Endothelial cell of umbilical vein (primary cell): ENCODE measurements at regions not wholly inside any gene's neighbourhood (a gene's known extent, or its start where the extent isn't known, plus 50 kb on each side); places are given as distances from the start of the nearest gene placed in this dataset.

Source experiments
- BruUV-seq: library from RNA; stranded (reverse); fragments of 400-500 nt; replicated peaks from 2 replicates; lab custom pipeline; 2021; lab: Mats Ljungman, UMichigan
- CTCF ChIA-PET: fragments of 300-600, 350-600 bp; sonication (Branson Sonifier 250); formaldehyde crosslinking; loops from one replicate; lab custom pipeline; 2021; ENCODE audit warnings: antibody characterized with exemption, inconsistent platforms; lab: Charles Lee
- POLR2A ChIA-PET: fragments of 300-600, 350-600 bp; sonication (Branson Sonifier 250); formaldehyde crosslinking; loops from one replicate; lab custom pipeline; 2021; ENCODE audit warnings: antibody characterized with exemption, inconsistent platforms; lab: Charles Lee
- DNase-seq: peaks from one replicate; pipeline ENCODE4 v3.0.0-alpha.2; 2011; ENCODE audit warnings: low read depth, low spot score
- FAIRE-seq: peaks from 2 replicates; lab custom pipeline; 2011; peaks lifted over from hg19 to GRCh38; lab: Jason Lieb, UNC
- H2AFZ ChIP-seq: 2 replicates; pipeline ENCODE4 v1.6.0; 2012; ENCODE audit warnings: low read depth, low read length, control low read depth, inconsistent platforms
- H3K27ac ChIP-seq: 2 replicates; pipeline ENCODE4 v1.5.1; 2011; ENCODE audit warnings: low read depth, mild to moderate bottlenecking, control low read depth, low read length, moderate library complexity; ENCODE audit not compliant: insufficient read depth
- H3K27me3 ChIP-seq, 2 experiments: 2 replicates each; pipeline versions ENCODE4 v1.6.0 to v1.6.1; 2011; ENCODE audit warnings: low read length in 2 of 2, mixed read lengths in 1 of 2; ENCODE audit not compliant: control insufficient read depth in 2 of 2, insufficient read depth in 2 of 2
- H3K36me3 ChIP-seq, 2 experiments: 2 replicates in 1 of 2; 3 replicates in 1 of 2; pipeline ENCODE4 v1.5.1; 2011; ENCODE audit warnings: low read length in 2 of 2, mild to moderate bottlenecking in 1 of 2, moderate library complexity in 1 of 2; ENCODE audit not compliant: control insufficient read depth in 2 of 2, insufficient read depth in 2 of 2; ENCODE audit errors: extremely low read depth in 1 of 2
- H3K4me1 ChIP-seq: 3 replicates; pipeline ENCODE4 v1.5.1; 2011; ENCODE audit warnings: mild to moderate bottlenecking, low read length; ENCODE audit not compliant: control insufficient read depth, insufficient read depth; ENCODE audit errors: extremely low read depth
- H3K4me2 ChIP-seq: 2 replicates; pipeline ENCODE4 v1.6.1; 2011; ENCODE audit warnings: low read length, control low read depth, mixed read lengths; ENCODE audit not compliant: insufficient read depth
- H3K4me3 ChIP-seq, 3 experiments: fragments of 200-600 bp in 1 of 3; sonication (generic), shearing (Covaris generic) in 1 of 3; replicated peaks in 1 of 3; 2 replicates each; pipeline ENCODE4 v1.5.1; 2011 to 2016; ENCODE audit warnings: control low read depth in 3 of 3, low read length in 3 of 3, mild to moderate bottlenecking in 2 of 3, inconsistent platforms in 1 of 3, low read depth in 1 of 3, moderate library complexity in 1 of 3; ENCODE audit not compliant: insufficient read depth in 1 of 3
- H3K79me2 ChIP-seq: 2 replicates; pipeline ENCODE4 v1.6.0; 2012; ENCODE audit warnings: low read length, inconsistent platforms; ENCODE audit not compliant: control insufficient read depth, insufficient read depth
- H3K9ac ChIP-seq: replicated peaks from 2 replicates; pipeline ENCODE3; 2011; ENCODE audit warnings: low read length, control low read depth; ENCODE audit not compliant: insufficient read depth; ENCODE audit errors: extremely low read depth
- H3K9me1 ChIP-seq: replicated peaks from 3 replicates; pipeline ENCODE4 v1.6.0; 2011; ENCODE audit warnings: mild to moderate bottlenecking, low read length; ENCODE audit not compliant: control insufficient read depth, insufficient read depth; ENCODE audit errors: extremely low read depth
- H3K9me3 ChIP-seq: replicated peaks from 2 replicates; pipeline ENCODE4 v1.5.1; 2012; ENCODE audit warnings: low read length, inconsistent platforms; ENCODE audit not compliant: control insufficient read depth, insufficient read depth
- H4K20me1 ChIP-seq: replicated peaks from 2 replicates; pipeline ENCODE3; 2011; ENCODE audit warnings: mild to moderate bottlenecking, low read length; ENCODE audit not compliant: control insufficient read depth, insufficient read depth; ENCODE audit errors: extremely low read depth
- CTCF ChIP-seq, 2 donors: IDR thresholded peaks; 1 replicate in 1 of 2; 2 replicates in 1 of 2; pipeline ENCODE4 v1.5.1; 2011; ENCODE audit warnings: low read length in 2 of 2, mild to moderate bottlenecking in 2 of 2, moderate library complexity in 2 of 2, control low read depth in 1 of 2, inconsistent platforms in 1 of 2, low read depth in 1 of 2; ENCODE audit not compliant: insufficient read depth in 1 of 2; ENCODE audit errors: extremely low read depth in 1 of 2
- EZH2 ChIP-seq: IDR thresholded peaks from 2 replicates; pipeline ENCODE4 v1.6.1; 2012; ENCODE audit warnings: borderline replicate concordance, low read depth, mild to moderate bottlenecking, moderate library complexity, low read length, inconsistent platforms; ENCODE audit not compliant: severe bottlenecking
- FOS ChIP-seq: IDR thresholded peaks from 2 replicates; pipeline ENCODE4 v1.6.1; 2011; ENCODE audit warnings: mild to moderate bottlenecking, low read length, moderate library complexity, borderline replicate concordance; ENCODE audit not compliant: insufficient read depth
- GATA2 ChIP-seq: IDR thresholded peaks from 2 replicates; pipeline ENCODE4 v1.7.0; 2011; ENCODE audit warnings: low read depth, mild to moderate bottlenecking, moderate library complexity, mixed read lengths, low read length; ENCODE audit not compliant: insufficient read length, insufficient read depth
- JUN ChIP-seq: IDR thresholded peaks from 2 replicates; pipeline ENCODE4 v1.6.1; 2011; ENCODE audit warnings: borderline replicate concordance, low read depth; ENCODE audit not compliant: insufficient read length, insufficient read depth
- MAX ChIP-seq: IDR thresholded peaks from 2 replicates; pipeline ENCODE4 v1.6.1; 2011; ENCODE audit not compliant: insufficient read depth, insufficient read length
- MYC ChIP-seq: IDR thresholded peaks from one replicate; pipeline ENCODE4 v1.6.1; 2011; ENCODE audit warnings: mild to moderate bottlenecking, low read depth, low read length
- POLR2A ChIP-seq: IDR thresholded peaks from 2 replicates; pipeline ENCODE4 v1.6.1; 2012; ENCODE audit warnings: low read depth, mild to moderate bottlenecking, control low read depth, low read length
- POLR2AphosphoS5 ChIP-seq: IDR thresholded peaks from 2 replicates; pipeline ENCODE4 v1.6.1; 2012; ENCODE audit warnings: low read depth, mild to moderate bottlenecking, control low read depth, low read length, moderate library complexity; ENCODE audit not compliant: insufficient read depth
- dilution Hi-C: fragments of 300-500 bp; cut with MboI; formaldehyde crosslinking; loops from one replicate; pipeline ENCODE4 v1.15.0; 2019; ENCODE audit warnings: low sequenced_read_pairs; ENCODE audit not compliant: extremely low pct_ligation_motif_present
- intact Hi-C: fragments of 100-400 bp; cut with micrococcal nuclease; formaldehyde crosslinking; loops from one replicate; pipeline ENCODE4 v1.10.0; 2022

GRCh38 chrX:57737881-57738280 is 57.8 kb upstream of the NLRP2B start:
- TF ChIP-seq MAX (no peak), MYC (no peak), GATA2 (no peak), POLR2AphosphoS5 (no peak), JUN (no peak), CTCF (IDR thresholded peaks at IDR 0.05; ENCODE audit: extremely low read depth in 1 of 2, insufficient read depth in 1 of 2, low read depth in 1 of 2, low read length in 2 of 2) (no peak), POLR2A (no peak), EZH2 (no peak), FOS (no peak)
- no peak for DNase-seq
- Histone ChIP-seq H2AFZ (no peak overlapping the region), H3K9me1 (no peaks in the 10 kb centered on the region), H3K27ac (no peak overlapping the region), H3K4me2 (no peak overlapping the region), H3K27me3 (no peaks in the 10 kb centered on the region), H3K36me3 (no peaks in the 10 kb centered on the region), H3K9me3 (no peaks in the 10 kb centered on the region), H3K4me1 (no peaks in the 10 kb centered on the region), H3K9ac (no peak overlapping the region), H3K79me2 (no peaks in the 10 kb centered on the region), H4K20me1 (no peaks in the 10 kb centered on the region), H3K4me3 (no peak overlapping the region)
- CTCF ChIA-PET = no interaction called here
- dilution Hi-C loops (no loop called here), intact Hi-C loops (no loop called here)
- POLR2A ChIA-PET = no interaction called here
- no TSS peak for BruUV-seq
- no peak for FAIRE-seq
